ENCODE measurements at regions not wholly inside any gene's neighbourhood (a gene's known extent, or its start where the extent isn't known, plus 50 kb on each side); places are given as distances from the start of the nearest gene placed in this dataset.

GRCh38 chr1:58849551-58849950, 65.7 kb upstream of the JUN start:
- no peak for TF ChIP-seq POLR2AphosphoS5 (IDR thresholded peaks at IDR 0.05)
- no peak for TF ChIP-seq CTCF (IDR thresholded peaks at IDR 0.05; ENCODE audit: poor library complexity, severe bottlenecking)
